Motor neuron (in vitro differentiated cells): ENCODE measurements at regions not wholly inside any gene's neighbourhood (a gene's known extent, or its start where the extent isn't known, plus 50 kb on each side); places are given as distances from the start of the nearest gene placed in this dataset.

Source experiments
- ATAC-seq, 8 experiments: fragments of 200-7000 bp; cut with Tn5 transposase; replicated peaks in 6 of 8; 2 replicates each; pipeline ENCODE4 v1.8.0; 2021; ENCODE audit warnings: mild to moderate bottlenecking in 8 of 8, moderate library complexity in 8 of 8
- H3K27ac ChIP-seq, 2 donors: fragments of 250-450 bp; sonication (Bioruptor Pico); 2 replicates each; pipeline ENCODE4 v1.9.0; 2021; ENCODE audit warnings: antibody characterized with exemption in 2 of 2, mild to moderate bottlenecking in 2 of 2, moderate library complexity in 1 of 2
- H3K4me1 ChIP-seq, 2 donors: fragments of 250-450 bp; sonication (Bioruptor Pico); replicated peaks in 1 of 2; 2 replicates each; pipeline ENCODE4 v1.6.1; 2021; ENCODE audit warnings: antibody characterized with exemption in 2 of 2, mild to moderate bottlenecking in 2 of 2, moderate library complexity in 1 of 2
- H3K4me3 ChIP-seq, 5 donors: fragments of 250-450 bp; sonication (Bioruptor Pico); 2 replicates each; pipeline ENCODE4 v1.9.0; 2021; ENCODE audit warnings: antibody characterized with exemption in 5 of 5, mild to moderate bottlenecking in 5 of 5, moderate library complexity in 4 of 5
- WGBS, 10 experiments: fragments of 450-650 bp; shearing (Covaris generic); methylation state at CpG; one replicate each; pipeline ENCODE4 v1.0.0; 2022; 5-methylcytosine and 5-hydroxymethylcytosine counted together
- in situ Hi-C, 9 experiments: fragments of 400-800 bp; cut with MboI; loops; one replicate each; pipeline ENCODE4 v1.15.0; 2021; ENCODE audit warnings: low sequenced_read_pairs in 9 of 9, low pct_unique_long_range_greater_than_20kb in 2 of 9; ENCODE audit not compliant: unreplicated experiment in 9 of 9

DNA sequence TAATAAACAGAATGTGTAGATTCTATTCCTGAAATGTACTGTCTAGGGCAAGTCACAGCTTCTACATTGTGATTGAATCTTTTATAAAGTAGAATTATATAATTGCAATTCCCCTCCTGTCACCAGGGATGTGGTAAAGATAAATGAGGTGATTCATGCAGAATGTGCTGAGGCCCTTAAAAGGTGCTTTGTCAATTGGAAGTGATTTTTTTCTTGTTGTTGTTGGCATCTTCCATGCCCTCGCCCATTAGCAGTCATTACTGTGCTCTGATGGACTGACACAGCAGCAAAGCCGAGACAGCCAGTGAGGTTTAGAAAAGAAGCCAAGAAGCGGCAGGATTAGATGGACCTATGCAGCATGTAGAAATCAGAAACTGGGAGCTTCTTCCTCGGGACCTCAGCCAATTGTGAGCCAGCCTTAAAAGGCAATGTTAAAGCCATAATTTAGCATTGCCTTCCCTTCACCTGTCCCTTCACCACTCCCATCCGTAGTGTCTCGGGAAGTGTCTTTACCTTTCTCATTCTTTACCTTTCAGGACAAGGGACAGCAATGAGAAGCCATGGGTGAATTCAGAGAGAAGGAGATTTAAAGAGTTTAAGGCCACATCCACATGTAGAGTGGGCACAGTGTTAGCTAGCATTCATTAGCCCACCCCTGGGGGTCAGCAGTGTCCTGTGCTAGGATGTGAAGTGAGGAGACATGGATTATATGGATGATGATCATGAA is 257.8 kb downstream of the PLK2 start:
- in situ Hi-C loops: loop anchor here in 1 of 9 experiments (10.0 kb wide), 1 partner anchor 57 kb away; no protein-coding TSS in a partner anchor
- ATAC-seq: peak in 5 of 8 experiments; percentile 78 to 93 (median 89)
- Histone ChIP-seq H3K4me3 (no peak overlapping the region), H3K27ac (no peak overlapping the region), H3K4me1 (peaks cover 3 to 6% of the 10 kb centered on the region in 2 donors)
- 54 to 100% (median 81%) methylated on average over 1 to 6 of the region's 6 CpGs; no CpG with 5 or more reads in 3 of the 10 experiments for WGBS, 10 experiments

GRCh38 chr5:58200451-58200850 is 259.4 kb downstream of the PLK2 start:
- peaks cover 3 to 6% of the 10 kb centered on the region in 2 donors for H3K4me1 ChIP-seq
- WGBS, 10 experiments: 57 to 100% (median 80%) methylated on average over 1 of the region's 1 CpG; no CpG with 5 or more reads in 4 of the 10 experiments
- H3K4me3 ChIP-seq: no peak overlapping the region
- ATAC-seq: peak in 3 of 8 experiments; percentile 26 to 58 (median 32)
- in situ Hi-C loops: loop anchor here in 1 of 9 experiments (10.0 kb wide), 1 partner anchor 56 kb away; no protein-coding TSS in a partner anchor
- H3K27ac ChIP-seq: no peak overlapping the region

GRCh38 chr5:58199087-58199486 is 260.8 kb downstream of the PLK2 start:
- Histone ChIP-seq H3K4me1 (peaks cover 3 to 6% of the 10 kb centered on the region in 2 donors), H3K4me3 (no peak overlapping the region), H3K27ac (no peak overlapping the region)
- WGBS, 10 experiments: 76 to 100% (median 87%) methylated on average over 1 to 2 of the region's 2 CpGs; no CpG with 5 or more reads in 2 of the 10 experiments
- ATAC-seq: no peak
- in situ Hi-C loops: no loop called here

DNA sequence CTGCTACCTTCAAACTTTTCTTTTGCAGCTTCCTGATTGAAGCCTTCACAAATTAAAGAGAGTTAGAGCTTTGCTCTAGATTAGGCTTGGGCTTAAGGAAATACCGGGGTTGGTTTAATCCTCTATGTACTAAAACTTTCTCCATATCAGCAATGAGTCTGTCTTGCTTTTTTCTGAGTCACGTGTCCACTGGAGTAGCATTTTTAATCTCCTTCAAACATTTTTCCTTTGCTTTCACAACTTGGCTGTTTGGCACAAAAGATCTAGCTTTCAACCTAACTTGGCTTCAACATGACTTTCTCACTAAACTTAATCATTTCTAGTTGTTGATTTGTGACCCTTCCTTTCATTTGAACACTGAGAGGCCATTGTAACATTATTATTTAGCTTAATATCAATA is 261.6 kb downstream of the PLK2 start:
- 24 to 86% (median 57%) methylated on average over 1 to 2 of the region's 2 CpGs; no CpG with 5 or more reads in 1 of the 10 experiments for WGBS, 10 experiments
- Histone ChIP-seq H3K4me1 (peaks cover 3 to 6% of the 10 kb centered on the region in 2 donors), H3K27ac (no peak overlapping the region), H3K4me3 (no peak overlapping the region)
- no peak for ATAC-seq
- in situ Hi-C loops: no loop called here

DNA sequence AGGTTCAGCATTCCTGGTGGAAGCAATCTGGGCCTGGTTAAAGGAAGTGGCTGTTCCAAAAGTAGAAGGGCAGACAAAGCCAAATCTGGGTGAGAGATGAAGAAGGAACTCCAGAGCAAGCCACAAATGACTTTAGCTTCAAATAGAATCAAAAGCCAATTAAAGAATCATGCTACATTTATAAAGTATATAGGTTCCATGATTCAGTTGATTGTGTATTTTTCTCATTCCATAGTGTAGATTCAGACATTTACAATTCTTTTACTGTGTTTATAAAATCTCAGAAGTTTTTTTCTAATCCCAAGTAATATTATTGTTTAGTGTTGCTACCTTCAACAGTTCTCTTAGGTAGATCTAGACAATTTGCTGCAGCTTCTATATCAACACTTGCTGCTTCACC is 262.0 kb downstream of the PLK2 start:
- H3K27ac ChIP-seq: no peak overlapping the region
- peaks cover 3 to 6% of the 10 kb centered on the region in 2 donors for H3K4me1 ChIP-seq
- ATAC-seq: no peak
- no peak overlapping the region for H3K4me3 ChIP-seq
- in situ Hi-C loops: no loop called here

DNA sequence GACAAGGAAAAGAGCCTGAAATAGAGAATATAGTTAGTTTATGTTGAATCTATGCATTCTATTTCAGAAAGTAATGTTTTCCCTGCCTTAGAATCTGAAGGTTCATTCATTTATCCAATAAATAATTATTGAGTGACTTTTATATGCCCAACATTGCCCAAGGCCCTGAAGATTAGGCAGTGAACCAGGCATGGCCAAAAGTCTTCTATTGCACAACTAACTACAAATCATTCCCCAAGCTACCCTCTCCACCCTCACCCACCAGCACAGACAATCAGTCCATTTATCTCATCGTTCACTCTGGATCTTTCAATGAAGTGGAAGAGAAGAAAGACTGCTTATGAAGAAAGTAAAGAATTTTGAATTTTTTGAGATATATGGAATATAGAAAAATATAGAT is 268.4 kb downstream of the PLK2 start:
- Histone ChIP-seq H3K4me3 (no peak overlapping the region), H3K27ac (no peak overlapping the region), H3K4me1 (no peaks in the 10 kb centered on the region)
- 40 to 100% (median 63%) methylated on average over 1 of the region's 1 CpG; no CpG with 5 or more reads in 4 of the 10 experiments for WGBS, 10 experiments
- in situ Hi-C loops: no loop called here
- ATAC-seq: no peak

DNA sequence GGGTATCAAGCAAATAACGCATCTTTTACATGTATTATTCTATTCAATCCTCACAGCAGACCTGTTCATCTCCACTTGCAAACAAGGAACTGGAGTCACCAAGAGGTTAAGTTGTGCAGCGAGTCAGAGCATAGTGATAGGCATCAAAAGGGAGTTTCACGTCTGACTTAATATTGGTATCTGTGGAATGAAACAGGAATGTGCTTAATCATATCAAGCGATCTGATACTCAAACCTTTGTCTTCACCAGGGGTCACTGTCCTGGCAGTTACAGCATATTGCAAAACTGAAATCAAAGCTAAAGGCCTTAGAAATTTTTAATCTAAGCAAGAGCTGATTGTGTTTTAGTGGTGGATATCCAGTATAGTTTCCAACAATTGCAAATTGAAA is 271.6 kb downstream of the PLK2 start:
- H3K27ac ChIP-seq: no peak overlapping the region
- in situ Hi-C loops: no loop called here
- WGBS, 10 experiments: 0 to 100% (median 74%) methylated on average over 1 to 4 of the region's 4 CpGs; no CpG with 5 or more reads in 1 of the 10 experiments
- no peak overlapping the region for H3K4me3 ChIP-seq
- ATAC-seq: peak in 3 of 8 experiments; percentile 84 to 93 (median 90)
- no peaks in the 10 kb centered on the region for H3K4me1 ChIP-seq

DNA sequence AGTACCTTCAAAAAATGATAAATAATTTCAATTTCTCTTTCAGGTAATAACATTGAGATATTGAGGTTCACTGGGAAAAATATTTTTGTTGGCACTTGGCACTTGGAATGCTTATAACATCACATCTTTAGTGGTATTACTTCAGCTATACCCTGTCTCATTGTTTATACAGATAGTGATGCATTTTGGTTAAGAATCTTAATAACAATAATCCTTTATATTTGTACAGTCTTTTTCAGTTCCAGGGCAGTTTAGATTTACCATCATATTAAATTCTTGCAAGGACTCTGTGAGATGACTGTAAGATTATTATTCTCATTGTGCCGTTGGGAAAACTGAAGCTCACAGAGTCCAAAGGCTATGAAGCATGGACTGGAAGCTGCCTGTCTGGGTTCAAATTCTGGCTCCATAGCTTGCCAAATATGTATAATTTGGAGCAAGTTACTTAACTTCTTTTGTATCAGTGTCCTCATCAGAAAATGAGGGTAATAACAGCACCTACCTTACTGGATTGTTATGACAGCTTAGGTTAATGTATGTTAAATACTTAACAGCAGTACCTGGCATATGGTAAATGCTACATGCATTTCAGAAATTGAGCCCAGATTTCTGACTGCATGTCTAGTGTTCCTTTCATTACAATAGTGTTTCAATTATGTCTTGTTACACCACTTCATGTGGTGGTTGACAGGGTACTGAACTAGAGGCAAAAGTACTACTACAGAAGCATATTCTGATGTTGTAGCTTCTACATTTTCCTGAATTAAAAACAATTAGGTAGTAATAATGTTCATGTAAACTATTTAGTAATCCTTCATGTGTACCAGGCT is 272.2 kb downstream of the PLK2 start:
- WGBS, 10 experiments: 91 to 100% (median 100%) methylated on average over 1 of the region's 1 CpG; no CpG with 5 or more reads in 5 of the 10 experiments
- in situ Hi-C loops: no loop called here
- peak in 3 of 8 experiments; percentile 11 to 58 (median 14) for ATAC-seq
- Histone ChIP-seq H3K27ac (no peak overlapping the region), H3K4me3 (no peak overlapping the region), H3K4me1 (peaks cover 1% of the 10 kb centered on the region in 2 donors)

- no peak overlapping the region for H3K27ac ChIP-seq
- H3K4me1 ChIP-seq: peaks cover 7 to 12% of the 10 kb centered on the region in 2 donors
- no peak overlapping the region for H3K4me3 ChIP-seq
- 10 to 100% (median 62%) methylated on average over 1 to 3 of the region's 3 CpGs for WGBS, 10 experiments
- in situ Hi-C loops: no loop called here
- ATAC-seq: no peak
Measured at GRCh38 chr5:58185801-58186200, 274.1 kb downstream of the PLK2 start.

DNA sequence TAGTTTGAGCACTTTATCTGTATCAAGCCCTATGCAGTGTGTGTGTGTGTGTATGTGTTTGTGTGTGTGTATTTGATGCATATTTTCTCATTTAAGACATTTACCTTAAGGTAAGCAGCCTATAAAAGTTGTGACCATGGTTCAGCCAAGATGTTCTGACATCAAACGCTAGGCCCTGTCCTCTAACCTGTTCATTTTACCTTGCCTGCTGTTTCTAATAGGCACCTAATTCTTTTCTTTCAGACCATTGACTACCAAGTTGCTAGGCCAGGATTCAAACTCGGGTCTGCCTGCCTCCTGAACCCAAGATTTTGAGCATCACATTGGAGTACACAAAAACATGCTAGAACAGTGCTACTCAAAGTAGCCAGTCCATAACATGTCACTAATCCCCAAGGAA is 274.5 kb downstream of the PLK2 start:
- Histone ChIP-seq H3K4me1 (peaks cover 7 to 12% of the 10 kb centered on the region in 2 donors), H3K27ac (no peak overlapping the region), H3K4me3 (no peak overlapping the region)
- no peak for ATAC-seq
- WGBS, 10 experiments: 75 to 100% (median 82%) methylated on average over 1 to 2 of the region's 2 CpGs; no CpG with 5 or more reads in 3 of the 10 experiments
- in situ Hi-C loops: no loop called here

DNA sequence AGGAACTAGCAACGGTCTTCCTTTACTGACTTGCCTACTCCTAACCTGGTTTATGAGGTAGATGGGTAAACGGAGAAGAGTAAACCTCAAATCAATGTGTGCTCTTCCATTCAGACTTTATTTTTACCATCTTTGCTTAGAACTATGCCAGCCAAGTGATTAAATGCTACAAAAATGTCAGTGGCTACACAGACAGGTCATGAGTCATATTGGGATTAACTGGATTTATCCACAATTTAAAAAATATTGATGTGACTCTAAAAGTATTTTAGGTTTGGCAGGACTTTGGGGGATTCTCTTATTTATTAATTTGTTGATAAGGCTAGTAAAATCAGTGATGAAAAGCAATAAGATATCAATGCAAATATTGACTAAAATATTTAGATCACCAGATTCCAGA is 275.0 kb downstream of the PLK2 start:
- no peak for ATAC-seq
- Histone ChIP-seq H3K27ac (no peak overlapping the region), H3K4me1 (peaks cover 7 to 12% of the 10 kb centered on the region in 2 donors), H3K4me3 (no peak overlapping the region)
- 64 to 100% (median 80%) methylated on average over 1 to 2 of the region's 2 CpGs; no CpG with 5 or more reads in 1 of the 10 experiments for WGBS, 10 experiments
- in situ Hi-C loops: no loop called here

GRCh38 chr5:58183786-58184085 is 276.1 kb downstream of the PLK2 start:
- Histone ChIP-seq H3K27ac (no peak overlapping the region), H3K4me3 (no peak overlapping the region), H3K4me1 (peaks cover 7 to 12% of the 10 kb centered on the region in 2 donors)
- peak in 2 of 8 experiments; percentile 36 to 57 for ATAC-seq
- 56 to 100% (median 88%) methylated on average over 1 to 2 of the region's 2 CpGs; no CpG with 5 or more reads in 1 of the 10 experiments for WGBS, 10 experiments
- in situ Hi-C loops: no loop called here

DNA sequence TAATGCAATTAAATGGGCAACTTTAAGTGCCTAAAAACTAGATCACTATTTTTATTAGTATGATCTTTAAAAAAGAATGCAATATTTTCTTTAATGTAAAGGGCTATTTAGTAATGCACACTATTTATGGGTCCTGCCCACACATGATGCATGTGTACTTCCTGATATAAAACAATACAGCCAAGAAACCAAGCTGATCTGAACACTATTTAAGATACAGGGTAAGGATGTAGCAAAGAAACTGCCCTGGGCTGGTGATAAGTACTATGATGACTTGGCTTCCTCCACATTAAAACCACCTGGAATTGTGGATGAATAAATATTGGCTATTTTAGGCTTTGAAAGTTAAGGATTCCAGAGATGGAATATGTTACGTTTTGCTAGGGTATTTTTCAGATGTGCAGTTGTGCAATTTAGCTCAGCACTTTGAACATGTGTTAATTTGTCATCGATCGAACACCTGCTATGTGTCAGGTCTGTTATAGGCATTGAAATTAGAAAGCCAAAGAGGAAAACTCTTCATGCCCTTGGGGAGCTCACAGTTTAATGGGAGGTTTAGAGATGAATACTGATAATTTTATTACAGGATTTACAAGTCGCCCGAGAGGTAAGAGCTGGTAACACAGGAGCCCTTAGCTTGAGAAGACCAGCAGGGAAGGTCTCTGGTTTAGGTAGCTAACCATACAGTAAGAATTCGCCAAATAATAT is 276.7 kb downstream of the PLK2 start:
- Histone ChIP-seq H3K4me1 (peaks cover 7 to 12% of the 10 kb centered on the region in 2 donors), H3K27ac (no peak overlapping the region), H3K4me3 (no peak overlapping the region)
- peak in 2 of 8 experiments; percentile 34 to 40 for ATAC-seq
- WGBS, 10 experiments: 59 to 100% (median 87%) methylated on average over 3 to 6 of the region's 6 CpGs; no CpG with 5 or more reads in 1 of the 10 experiments
- in situ Hi-C loops: no loop called here
